ENCODE measurements at regions not wholly inside any gene's neighbourhood (a gene's known extent, or its start where the extent isn't known, plus 50 kb on each side); places are given as distances from the start of the nearest gene placed in this dataset.

DNA sequence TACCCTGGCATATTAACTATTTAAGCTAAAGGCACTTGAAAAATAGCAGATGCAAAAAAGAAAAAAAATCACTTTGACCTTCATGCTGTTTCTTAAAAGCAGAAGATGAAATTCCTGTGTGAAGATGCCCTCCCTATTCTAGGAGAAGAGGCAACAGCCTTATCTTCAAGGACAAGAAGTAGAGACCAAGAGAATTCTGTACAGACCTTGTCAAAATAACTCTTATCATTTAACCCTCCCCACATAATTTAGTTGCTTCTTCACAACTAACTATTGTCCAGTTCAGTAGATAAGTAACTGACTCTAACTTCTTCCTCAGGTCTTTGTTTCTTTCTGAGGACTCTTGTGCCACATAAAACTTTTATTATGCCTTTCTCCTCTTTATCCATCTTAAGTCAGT lies 72.0 kb upstream of the MARCHF10 start:
- no peak for DNase-seq

GRCh38 chr17:62876673-62877405 lies 68.7 kb upstream of the MARCHF10 start:
- DNase-seq, result no peak

DNA sequence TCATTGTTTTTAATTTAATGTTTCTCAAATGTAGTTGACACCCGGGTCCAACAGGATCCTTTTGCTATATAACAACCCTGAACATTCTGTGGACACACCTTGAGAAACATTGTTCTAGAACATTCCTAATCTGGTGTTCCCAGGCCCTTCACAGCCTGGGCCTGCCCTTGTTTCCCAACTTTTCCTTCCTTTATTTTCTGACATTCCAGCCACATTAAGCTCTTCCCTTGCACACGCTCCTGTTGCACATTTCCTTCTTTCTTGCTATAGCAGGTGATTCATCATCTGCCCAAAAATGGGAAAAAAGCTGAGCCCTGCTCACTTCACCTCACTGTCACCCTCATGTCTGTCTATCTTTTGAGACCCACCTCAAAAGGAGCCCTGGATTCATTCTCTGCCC lies 67.9 kb upstream of the MARCHF10 start:
- DNase-seq, result no peak

GRCh38 chr17:62875296-62875695 lies 67.2 kb upstream of the MARCHF10 start:
- DNase-seq, result no peak

DNA sequence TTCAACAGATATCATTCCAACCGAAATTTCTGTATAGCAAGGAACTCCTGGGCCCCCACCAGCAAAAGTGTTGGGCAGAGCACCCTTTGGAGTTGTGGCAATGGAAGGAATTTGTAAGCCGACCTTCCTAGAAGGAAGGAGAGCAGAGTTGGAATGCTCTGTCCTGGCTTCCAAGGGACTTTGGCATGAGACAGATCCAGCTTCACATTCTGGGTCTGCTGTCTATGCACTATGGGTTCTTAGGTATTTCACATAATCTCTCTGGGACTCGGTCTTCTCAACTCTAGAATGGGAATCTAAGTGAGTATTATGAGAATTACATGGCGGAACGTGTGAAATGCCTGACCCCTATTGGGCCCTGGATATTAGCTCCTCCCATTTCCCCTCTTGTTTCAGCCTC lies 63.2 kb upstream of the MARCHF10 start:
- no peak for DNase-seq

DNA sequence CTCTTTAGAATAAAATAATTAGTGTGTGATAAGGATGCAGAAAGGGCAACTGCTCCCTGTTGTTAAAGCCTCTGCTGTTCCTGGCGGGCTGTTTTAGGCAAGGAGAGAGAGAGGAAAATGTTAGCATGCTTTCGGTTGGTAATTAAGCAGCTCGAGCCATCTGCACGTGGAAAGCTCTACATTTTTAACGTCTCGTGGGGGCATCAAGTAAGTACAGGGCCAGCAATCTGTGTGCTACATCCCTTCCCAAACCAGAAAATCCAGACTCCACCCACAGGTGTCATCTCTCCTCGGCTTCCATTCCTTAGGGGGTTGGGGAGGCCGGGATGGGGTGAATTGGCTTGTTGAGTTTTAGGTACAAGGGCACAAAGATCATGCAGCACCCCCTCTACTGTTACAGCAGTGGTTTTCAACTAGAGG lies 62.4 kb upstream of the MARCHF10 start:
- DNase-seq, result no peak

DNA sequence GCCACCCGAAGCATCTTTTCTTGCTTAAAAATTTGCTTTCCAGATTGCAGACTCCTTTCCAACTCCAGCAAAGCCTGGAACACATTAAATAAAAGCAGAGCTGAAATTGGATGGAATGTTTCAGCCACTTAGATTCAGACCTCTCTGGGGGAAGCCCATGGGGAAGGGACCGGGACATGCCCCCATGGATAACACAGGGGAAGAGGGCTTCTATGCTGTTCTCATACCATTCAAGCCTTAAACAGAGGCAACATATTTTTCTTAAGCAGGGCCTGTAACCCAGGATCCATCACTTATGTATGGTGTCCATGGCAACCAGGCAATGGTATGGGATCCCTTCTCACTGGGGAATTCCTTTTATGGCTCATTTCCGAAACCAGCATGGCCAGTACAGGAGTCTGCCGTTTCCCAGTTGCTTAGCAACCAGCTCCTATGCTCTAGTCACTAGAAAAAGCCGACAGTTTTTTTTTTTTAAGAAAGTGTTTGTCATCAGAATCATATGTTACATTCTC lies 62.0 kb upstream of the MARCHF10 start:
- peak; percentile 68 for DNase-seq

DNA sequence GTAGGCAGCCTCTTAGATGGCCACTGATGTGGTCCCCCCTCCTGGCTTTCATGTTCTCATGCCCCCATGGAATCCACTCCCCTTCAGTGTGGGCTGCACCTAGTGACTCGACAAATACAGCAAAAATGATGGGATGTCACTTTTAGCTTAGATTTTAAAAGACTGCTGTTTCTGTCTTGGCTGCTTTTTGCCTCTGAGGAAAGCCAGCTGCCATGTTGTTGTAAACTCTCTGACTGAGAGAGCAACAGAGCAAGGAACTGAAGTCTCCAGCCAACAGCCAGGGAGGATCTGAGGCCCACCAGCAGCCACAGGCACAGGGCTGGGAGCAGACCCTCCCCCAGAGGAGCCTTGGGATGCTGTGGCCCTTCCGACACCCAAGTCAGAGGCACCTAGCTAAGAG lies 60.6 kb upstream of the MARCHF10 start:
- no peak for DNase-seq

DNA sequence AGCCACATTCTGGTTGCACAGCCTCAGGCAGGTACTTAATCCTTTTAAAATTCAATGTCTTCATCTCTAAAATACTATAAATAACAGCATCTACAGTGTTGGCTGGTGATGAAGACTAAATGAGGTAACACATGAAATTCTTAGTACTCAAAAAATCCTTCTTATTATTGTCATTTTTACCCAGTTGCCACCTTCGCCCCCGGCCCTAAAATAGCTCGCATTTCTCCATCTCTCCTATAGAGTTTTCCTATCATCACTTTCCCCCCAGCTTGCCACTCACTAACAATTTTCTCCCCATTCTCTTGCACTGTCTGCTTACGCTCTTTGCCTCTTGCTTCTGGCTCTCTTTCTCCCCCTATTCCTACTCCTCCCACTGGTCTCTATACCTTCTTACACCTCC lies 59.9 kb upstream of the MARCHF10 start:
- DNase-seq, result no peak

GRCh38 chr17:62867303-62867702 lies 59.2 kb upstream of the MARCHF10 start:
- no peak for DNase-seq

DNA sequence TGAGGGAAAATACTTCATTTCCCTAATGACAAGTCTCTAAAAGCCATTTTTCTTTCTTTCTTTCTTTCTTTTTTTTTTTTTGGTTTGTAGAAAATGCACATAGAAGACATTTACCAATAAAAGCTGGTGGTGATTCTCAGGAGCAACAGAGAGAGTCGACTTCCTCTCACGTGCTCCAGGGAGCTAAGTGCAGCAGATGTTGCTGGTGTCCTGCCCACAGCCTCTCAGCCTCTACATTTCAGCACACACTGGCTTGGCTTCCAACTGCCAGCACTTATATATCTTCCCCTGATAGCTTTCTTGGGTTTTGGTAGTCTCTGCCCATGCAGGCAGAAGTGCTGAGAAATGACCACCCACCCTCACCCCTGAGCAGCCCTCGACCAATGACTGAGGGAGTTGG lies 58.4 kb upstream of the MARCHF10 start:
- DNase-seq, result no peak

DNA sequence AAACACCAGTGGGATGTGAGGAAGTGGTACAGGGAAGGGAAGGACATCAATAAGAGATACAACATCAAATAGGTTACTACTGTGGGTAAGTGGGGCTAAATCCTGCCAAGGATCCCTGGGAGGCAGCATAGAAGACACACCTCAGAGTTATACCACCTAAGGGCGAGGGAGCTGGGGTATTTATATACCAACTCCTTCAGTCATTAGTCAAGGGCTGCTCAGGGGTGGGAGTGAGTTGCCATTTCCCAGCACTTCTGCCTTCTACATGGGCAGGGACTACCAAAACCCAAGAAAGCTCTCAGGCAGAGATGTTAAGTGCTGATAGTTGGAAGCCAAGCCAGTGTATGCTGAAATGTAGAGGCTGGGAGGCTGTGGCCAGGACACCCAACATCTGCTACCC lies 57.5 kb upstream of the MARCHF10 start:
- no peak for DNase-seq

DNA sequence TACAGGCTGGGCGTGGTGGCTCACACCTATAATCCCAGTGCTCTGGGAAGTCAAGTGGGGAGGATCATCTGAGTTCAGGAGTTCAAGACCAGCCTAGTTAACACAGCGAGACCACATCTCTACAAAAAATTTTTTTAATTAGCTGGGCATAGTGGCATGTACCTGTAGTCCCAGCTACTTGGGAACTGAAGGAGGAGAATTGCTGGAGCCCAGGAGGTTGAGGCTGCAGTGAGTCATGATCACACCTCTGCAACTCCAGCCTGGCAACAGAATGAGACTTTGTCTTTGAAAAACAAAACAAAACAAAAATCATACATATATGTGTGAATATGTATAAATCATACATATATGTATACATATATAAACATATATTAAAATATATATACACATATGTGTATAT lies 54.1 kb upstream of the MARCHF10 start:
- DNase-seq, result no peak

- DNase-seq, result no peak
These were observed 53.1 kb upstream of the MARCHF10 start for GRCh38 chr17:62860962-62861873.

DNA sequence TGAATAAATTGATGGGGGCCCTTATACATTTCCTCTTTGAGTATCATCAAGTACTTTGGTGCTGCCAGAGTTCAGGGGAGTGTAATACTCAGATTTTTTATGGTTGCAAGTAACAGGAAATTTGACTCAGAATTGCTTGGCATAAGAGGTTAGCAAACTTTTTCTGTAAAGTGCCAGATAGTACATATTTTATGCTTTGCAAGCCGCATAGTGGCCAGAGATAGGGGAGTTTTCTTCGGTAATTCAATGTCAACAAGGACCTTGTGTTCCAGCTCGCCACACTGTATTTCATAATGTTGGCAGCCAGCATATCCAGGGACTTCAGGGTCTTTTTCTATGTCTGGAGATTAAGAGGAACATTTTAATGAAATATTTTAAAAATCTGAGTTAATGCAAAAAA lies 51.0 kb upstream of the MARCHF10 start:
- no peak for DNase-seq

All from NCI-H187 treated with DMSO at 0.1 percent for 48 hours (cell line).